Retina (tissue), 1 donor: ENCODE measurements at regions not wholly inside any gene's neighbourhood (a gene's known extent, or its start where the extent isn't known, plus 50 kb on each side); places are given as distances from the start of the nearest gene placed in this dataset.

ENCODE experiments used
- DNase-seq: peaks from one replicate; pipeline ENCODE4 v3.0.0-alpha.2; 2016

- DNase-seq: no peak
Observed at GRCh38 chr11:134521452-134522289, 109.6 kb upstream of the B3GAT1 start.

- DNase-seq: no peak
Observed at GRCh38 chr11:134521001-134521400, 109.0 kb upstream of the B3GAT1 start.

GRCh38 chr11:134519788-134520187, 107.7 kb upstream of the B3GAT1 start:
- no peak for DNase-seq

- DNase-seq: no peak
Observed at GRCh38 chr11:134519390-134519750, 107.3 kb upstream of the B3GAT1 start.

- no peak for DNase-seq
Observed at GRCh38 chr11:134518616-134519389, 106.8 kb upstream of the B3GAT1 start.

GRCh38 chr11:134517621-134518293, 105.7 kb upstream of the B3GAT1 start:
- DNase-seq: no peak

GRCh38 chr11:134517115-134517514, 105.1 kb upstream of the B3GAT1 start:
- DNase-seq: no peak

- no peak for DNase-seq
Observed at GRCh38 chr11:134516529-134516928, 104.5 kb upstream of the B3GAT1 start.

- DNase-seq: peak; percentile 29
Observed at GRCh38 chr11:134515081-134515960, 103.3 kb upstream of the B3GAT1 start.

- peak; percentile 2 for DNase-seq
Observed at GRCh38 chr11:134514354-134514951, 102.4 kb upstream of the B3GAT1 start.

- DNase-seq: no peak
Observed at GRCh38 chr11:134513585-134514120, 101.6 kb upstream of the B3GAT1 start.

- DNase-seq: peak; percentile 6
Observed at GRCh38 chr11:134512571-134513538, 100.8 kb upstream of the B3GAT1 start.

GRCh38 chr11:134512061-134512460, 100.0 kb upstream of the B3GAT1 start:
- DNase-seq: peak; percentile 0

GRCh38 chr11:134511255-134511654, 99.2 kb upstream of the B3GAT1 start:
- DNase-seq: no peak

GRCh38 chr11:134510233-134511040, 98.4 kb upstream of the B3GAT1 start:
- peak; percentile 12 for DNase-seq

- peak; percentile 8 for DNase-seq
Observed at GRCh38 chr11:134509381-134510232, 97.6 kb upstream of the B3GAT1 start.

- DNase-seq: peak; percentile 0
Observed at GRCh38 chr11:134508219-134508990, 96.4 kb upstream of the B3GAT1 start.

- no peak for DNase-seq
Observed at GRCh38 chr11:134506046-134506445, 94.0 kb upstream of the B3GAT1 start.
